Fibroblast of lung (primary cell): ENCODE measurements at regions not wholly inside any gene's neighbourhood (a gene's known extent, or its start where the extent isn't known, plus 50 kb on each side); places are given as distances from the start of the nearest gene placed in this dataset.

ENCODE experiments used
- CTCF ChIP-seq, 2 donors: IDR thresholded peaks in 1 of 2; conservative IDR thresholded peaks in 1 of 2; 1 replicate in 1 of 2; 2 replicates in 1 of 2; pipeline ENCODE4 v1.5.1; 2011 to 2012; ENCODE audit warnings: low read length in 2 of 2, control low read depth in 1 of 2, inconsistent platforms in 1 of 2, low read depth in 1 of 2, mild to moderate bottlenecking in 1 of 2
- EZH2 ChIP-seq: IDR thresholded peaks from 2 replicates; pipeline ENCODE4 v1.5.1; 2012; ENCODE audit warnings: low read length, control low read depth, mild to moderate bottlenecking; ENCODE audit errors: missing control alignments

- TF ChIP-seq CTCF (conservative IDR thresholded peaks at IDR 0.05 in 1 of 2, IDR thresholded peaks at IDR 0.05 in 1 of 2; ENCODE audit: low read depth in 1 of 2, low read length in 2 of 2) (no peak), EZH2 (no peak)
Measured at GRCh38 chr11:111189466-111189865, 56.1 kb upstream of the POU2AF2 start.
